Endometrial microvascular endothelial cells (primary cell): ENCODE measurements at regions not wholly inside any gene's neighbourhood (a gene's known extent, or its start where the extent isn't known, plus 50 kb on each side); places are given as distances from the start of the nearest gene placed in this dataset.
"Not testable (repeated sequence)": the region's sequence is repeated elsewhere in the genome, so short reads cannot be mapped to it uniquely, and the experiment has no call there.

Experiments used
- in situ Hi-C: cut with HindIII; loops from 2 replicates; pipeline ENCODE4 v1.10.0; 2017; ENCODE audit warnings: low sequenced_read_pairs, low pct_unique_long_range_greater_than_20kb; ENCODE audit errors: inconsistent ontology term

- in situ Hi-C loops: no loop called here
Measured at GRCh38 chr1:244154872-244155531, 103.9 kb downstream of the ZBTB18 start.

GRCh38 chr1:244155661-244156060 is 104.6 kb downstream of the ZBTB18 start:
- in situ Hi-C loops: no loop called here

- in situ Hi-C loops: not testable (repeated sequence)
Measured at GRCh38 chr1:244156617-244157016, 105.5 kb downstream of the ZBTB18 start.

- in situ Hi-C loops: no loop called here
Measured at GRCh38 chr1:244157731-244158438, 106.8 kb downstream of the ZBTB18 start.

- in situ Hi-C loops: no loop called here
Measured at GRCh38 chr1:244159646-244160045, 108.6 kb downstream of the ZBTB18 start.

- in situ Hi-C loops: no loop called here
Measured at GRCh38 chr1:244160455-244161235, 109.6 kb downstream of the ZBTB18 start.

- in situ Hi-C loops: no loop called here
Measured at GRCh38 chr1:244161236-244161510, 110.1 kb downstream of the ZBTB18 start.

- in situ Hi-C loops: no loop called here
Measured at GRCh38 chr1:244162786-244163530, 111.9 kb downstream of the ZBTB18 start.

- in situ Hi-C loops: no loop called here
Measured at GRCh38 chr1:244163861-244164510, 112.9 kb downstream of the ZBTB18 start.

- in situ Hi-C loops: no loop called here
Measured at GRCh38 chr1:244164511-244164890, 113.4 kb downstream of the ZBTB18 start.

- in situ Hi-C loops: no loop called here
Measured at GRCh38 chr1:244165021-244165420, 113.9 kb downstream of the ZBTB18 start.

GRCh38 chr1:244165701-244166100 is 114.6 kb downstream of the ZBTB18 start:
- in situ Hi-C loops: no loop called here

- in situ Hi-C loops: no loop called here
Measured at GRCh38 chr1:244171241-244171985, 120.3 kb downstream of the ZBTB18 start.

GRCh38 chr1:244173240-244173639 is 122.2 kb downstream of the ZBTB18 start:
- in situ Hi-C loops: no loop called here

GRCh38 chr1:244173769-244174168 is 122.7 kb downstream of the ZBTB18 start:
- in situ Hi-C loops: no loop called here

GRCh38 chr1:244174922-244175521 is 123.9 kb downstream of the ZBTB18 start:
- in situ Hi-C loops: no loop called here

GRCh38 chr1:244176201-244176600 is 125.1 kb downstream of the ZBTB18 start:
- in situ Hi-C loops: no loop called here

- in situ Hi-C loops: no loop called here
Measured at GRCh38 chr1:244180256-244180655, 129.2 kb downstream of the ZBTB18 start.
